A673 (cell line): ENCODE measurements at regions not wholly inside any gene's neighbourhood (a gene's known extent, or its start where the extent isn't known, plus 50 kb on each side); places are given as distances from the start of the nearest gene placed in this dataset.

Source experiments
- BruUV-seq: library from RNA; stranded (reverse); fragments of 400-500 nt; replicated peaks from 2 replicates; lab custom pipeline; 2021; lab: Mats Ljungman, UMichigan
- CTCF ChIA-PET: fragments of 300-600 bp; sonication (Branson Sonifier 250); formaldehyde crosslinking; loops from one replicate; lab custom pipeline; 2022; ENCODE audit warnings: antibody characterized with exemption; lab: Charles Lee
- POLR2A ChIA-PET: fragments of 300-600 bp; sonication (Branson Sonifier 250); formaldehyde crosslinking; loops from one replicate; lab custom pipeline; 2022; ENCODE audit warnings: antibody characterized with exemption; ENCODE audit not compliant: low non-redundant PET; lab: Charles Lee
- DNase-seq: peaks from one replicate; pipeline ENCODE4 v3.0.0-alpha.2; 2015; ENCODE audit warnings: low spot score
- H3K27ac ChIP-seq: fragments of 200-600 bp; sonication (generic); 2 replicates; pipeline ENCODE4 v1.5.1; 2016; ENCODE audit warnings: mixed run types, low read depth, mild to moderate bottlenecking, mixed read lengths, antibody characterized with exemption, low read length; ENCODE audit not compliant: poor library complexity, severe bottlenecking
- H3K27me3 ChIP-seq: fragments of 200-600 bp; sonication (generic); replicated peaks from 2 replicates; pipeline ENCODE4 v1.6.1; 2017; ENCODE audit warnings: mixed run types, low read depth, mild to moderate bottlenecking, mixed read lengths, antibody characterized with exemption, low read length; ENCODE audit not compliant: insufficient read depth, poor library complexity
- H3K36me3 ChIP-seq: fragments of 200-600 bp; sonication (generic); 2 replicates; pipeline ENCODE4 v1.6.1; 2016; ENCODE audit warnings: mixed run types, mild to moderate bottlenecking, mixed read lengths, antibody characterized with exemption, low read length; ENCODE audit not compliant: insufficient read depth, poor library complexity, severe bottlenecking
- H3K4me1 ChIP-seq: fragments of 200-600 bp; sonication (generic); 2 replicates; pipeline ENCODE4 v1.6.1; 2017; ENCODE audit warnings: mixed run types, mild to moderate bottlenecking, mixed read lengths, antibody characterized with exemption, low read length; ENCODE audit not compliant: insufficient read depth, poor library complexity, severe bottlenecking
- H3K4me3 ChIP-seq: fragments of 200-600 bp; sonication (generic); 2 replicates; pipeline ENCODE4 v1.5.1; 2016; ENCODE audit warnings: low read depth, mixed run types, mild to moderate bottlenecking, mixed read lengths, low read length; ENCODE audit not compliant: poor library complexity, severe bottlenecking
- H3K9me3 ChIP-seq: fragments of 200-600 bp; sonication (generic); 2 replicates; pipeline ENCODE4 v1.6.1; 2016; ENCODE audit warnings: mixed run types, low read depth, mild to moderate bottlenecking, mixed read lengths, antibody characterized with exemption, low read length; ENCODE audit not compliant: poor library complexity, severe bottlenecking
- CTCF ChIP-seq: fragments of 300-800, 200-600 bp; sonication (generic); conservative IDR thresholded peaks from 2 replicates; pipeline ENCODE4 v1.5.1; 2017; ENCODE audit warnings: low read depth, mild to moderate bottlenecking, antibody characterized with exemption, low read length, moderate library complexity, mixed read lengths
- EZH2 ChIP-seq: fragments of 200-600 bp; sonication (generic); IDR thresholded peaks from 2 replicates; pipeline ENCODE4 v1.6.1; 2017; ENCODE audit warnings: borderline replicate concordance, low read depth, mild to moderate bottlenecking, mixed read lengths, antibody characterized with exemption, low read length; ENCODE audit not compliant: poor library complexity, severe bottlenecking
- intact Hi-C: fragments of 100-400 bp; cut with micrococcal nuclease; formaldehyde crosslinking; loops from one replicate; pipeline ENCODE4 v1.10.0; 2022; ENCODE audit not compliant: unreplicated experiment

GRCh38 chr2:121002597-121002996 lies 266.9 kb downstream of the GLI2 start:
- H3K4me3 ChIP-seq, result no peak overlapping the region
- no peak overlapping the region for H3K27ac ChIP-seq
- POLR2A ChIA-PET, result no interaction called here
- DNase-seq, result no peak
- BruUV-seq, result no TSS peak
- intact Hi-C loops, result no loop called here
- H3K9me3 ChIP-seq, result no peaks in the 10 kb centered on the region
- CTCF ChIA-PET, result no interaction called here
- TF ChIP-seq CTCF, result no peak
- no peaks in the 10 kb centered on the region for H3K4me1 ChIP-seq
- H3K27me3 ChIP-seq, result no peaks in the 10 kb centered on the region
- no peaks in the 10 kb centered on the region for H3K36me3 ChIP-seq

- CTCF ChIA-PET, result no interaction called here
- no peak for DNase-seq
- no peaks in the 10 kb centered on the region for H3K9me3 ChIP-seq
- POLR2A ChIA-PET, result no interaction called here
- no peak overlapping the region for H3K4me3 ChIP-seq
- intact Hi-C loops, result no loop called here
- BruUV-seq, result no TSS peak
- H3K27me3 ChIP-seq, result no peaks in the 10 kb centered on the region
- TF ChIP-seq CTCF, result no peak
- no peak overlapping the region for H3K27ac ChIP-seq
- no peaks in the 10 kb centered on the region for H3K36me3 ChIP-seq
- H3K4me1 ChIP-seq, result no peaks in the 10 kb centered on the region
Observed at GRCh38 chr2:121003391-121003790, 267.7 kb downstream of the GLI2 start.

DNA sequence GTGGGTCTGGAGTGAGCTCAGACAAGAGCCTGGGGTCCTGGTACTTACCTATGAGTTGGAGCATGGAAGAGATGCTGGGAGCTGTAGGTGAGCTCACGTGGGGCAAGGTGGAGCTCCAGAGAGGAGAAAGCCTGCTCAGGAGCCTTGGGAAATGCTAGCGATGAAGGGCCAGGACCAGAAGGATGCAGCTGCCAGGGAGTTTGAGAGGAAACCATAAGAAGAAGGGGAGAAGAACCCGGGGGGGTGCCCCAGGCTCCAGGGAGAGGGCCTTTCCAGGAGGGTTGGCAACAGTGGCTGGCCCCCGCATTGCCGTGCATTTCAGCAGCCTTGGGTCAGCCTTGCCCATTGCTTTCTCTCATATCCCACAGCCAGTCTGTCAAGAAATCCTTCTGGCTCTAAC lies 268.7 kb downstream of the GLI2 start:
- TF ChIP-seq CTCF (no peak), EZH2 (no peak)
- intact Hi-C loops, result no loop called here
- no peak for DNase-seq
- no TSS peak for BruUV-seq
- Histone ChIP-seq H3K4me1 (no peaks in the 10 kb centered on the region), H3K27me3 (no peaks in the 10 kb centered on the region), H3K4me3 (no peak overlapping the region), H3K9me3 (no peaks in the 10 kb centered on the region), H3K27ac (no peak overlapping the region), H3K36me3 (no peaks in the 10 kb centered on the region)
- POLR2A ChIA-PET, result no interaction called here
- CTCF ChIA-PET, result no interaction called here
